ENCODE measurements at regions not wholly inside any gene's neighbourhood (a gene's known extent, or its start where the extent isn't known, plus 50 kb on each side); places are given as distances from the start of the nearest gene placed in this dataset.
"Not testable (repeated sequence)": the region's sequence is repeated elsewhere in the genome, so short reads cannot be mapped to it uniquely, and the experiment has no call there.

DNA sequence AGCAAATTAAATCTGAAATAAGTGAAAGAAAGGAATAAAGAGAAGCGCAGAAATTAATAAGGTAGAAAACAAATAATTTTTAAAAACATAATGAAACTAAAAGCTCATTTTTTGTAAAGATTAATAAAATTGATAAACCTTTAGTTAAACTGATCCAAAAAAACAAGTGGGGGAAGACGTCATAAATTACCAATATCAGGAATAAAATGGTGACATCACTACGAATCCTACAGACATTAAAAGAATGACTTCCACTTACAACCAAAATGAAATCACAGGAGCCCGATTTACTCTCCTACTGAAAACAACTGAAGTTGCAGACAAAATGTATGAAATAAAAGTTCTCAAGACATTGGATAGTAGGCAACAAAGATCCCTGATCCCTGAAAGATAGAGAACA is 68.1 kb upstream of the IFFO2 start:
- DNase-seq (ENCODE audit: low spot score) (no peak), FAIRE-seq (no peak)

DNA sequence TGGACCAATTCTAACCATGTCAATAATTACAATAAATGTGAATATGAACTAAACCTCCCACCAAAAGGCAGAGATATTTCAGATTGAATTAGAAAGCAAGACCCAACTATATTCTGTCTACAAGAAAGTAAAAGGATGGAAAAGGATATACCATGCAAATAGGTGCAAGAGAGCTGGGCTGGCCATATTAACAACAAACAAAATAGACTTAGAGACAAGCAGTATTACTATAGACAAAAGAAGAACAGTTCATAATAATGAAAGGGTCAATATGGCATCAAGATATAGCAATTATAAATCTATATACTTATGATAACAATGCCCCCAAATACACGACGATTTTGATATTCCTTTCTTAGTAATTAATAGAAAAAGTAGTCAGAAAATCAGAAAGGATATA is 67.3 kb upstream of the IFFO2 start:
- DNase-seq (ENCODE audit: low spot score) (no peak), FAIRE-seq (no peak)

- FAIRE-seq, result no peak
- DNase-seq (ENCODE audit: low spot score), result no peak
Observed at GRCh38 chr1:19021845-19022244, 65.4 kb upstream of the IFFO2 start.

- DNase-seq (ENCODE audit: low spot score); FAIRE-seq: not testable (repeated sequence)
Observed at GRCh38 chr1:19019288-19019687, 62.8 kb upstream of the IFFO2 start.

GRCh38 chr1:19015476-19015875 is 59.0 kb upstream of the IFFO2 start:
- DNase-seq (ENCODE audit: low spot score) (no peak), FAIRE-seq (no peak)

DNA sequence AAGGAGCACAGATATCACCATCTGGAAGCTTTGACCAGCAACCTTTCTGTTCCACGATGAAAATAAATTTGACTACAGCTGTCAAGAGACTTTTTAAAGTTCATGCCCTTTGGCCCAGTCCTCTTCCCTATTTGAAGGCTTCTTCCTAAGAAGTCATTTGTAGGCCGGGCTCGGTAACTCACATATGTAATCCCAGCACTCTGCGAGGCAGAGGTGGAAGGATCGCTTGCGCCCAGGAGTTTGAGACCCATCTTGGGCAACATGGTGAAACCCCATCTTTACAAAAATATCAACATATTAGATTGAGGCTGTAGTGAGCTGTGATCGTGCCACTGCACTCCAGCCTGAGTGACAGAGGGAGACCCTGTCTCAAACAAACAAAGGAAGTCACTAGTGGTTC is 58.3 kb upstream of the IFFO2 start:
- FAIRE-seq (no peak), DNase-seq (ENCODE audit: low spot score) (no peak)

GRCh38 chr1:19013826-19014548 is 57.5 kb upstream of the IFFO2 start:
- DNase-seq (ENCODE audit: low spot score) (no peak), FAIRE-seq (no peak)

DNA sequence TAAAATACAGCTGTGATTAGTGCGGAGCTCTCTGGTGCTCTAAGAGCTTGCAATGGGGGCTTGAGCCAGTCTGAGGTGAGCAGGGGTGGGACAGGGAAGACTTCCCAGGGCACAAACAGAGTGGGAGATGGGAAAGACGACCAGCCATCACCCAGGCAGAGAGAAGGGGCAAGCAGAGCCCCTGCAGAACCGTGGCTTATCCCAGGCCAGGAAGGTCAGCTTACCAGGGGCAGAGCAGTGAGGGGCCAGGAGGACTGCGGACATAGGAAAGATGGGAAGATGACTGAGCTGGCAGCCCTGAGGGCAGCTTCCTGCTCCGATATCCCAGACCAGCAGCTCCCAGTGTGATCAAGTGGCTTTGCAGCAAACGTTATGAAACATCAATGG is 55.4 kb upstream of the IFFO2 start:
- FAIRE-seq (no peak), DNase-seq (ENCODE audit: low spot score) (no peak)

DNA sequence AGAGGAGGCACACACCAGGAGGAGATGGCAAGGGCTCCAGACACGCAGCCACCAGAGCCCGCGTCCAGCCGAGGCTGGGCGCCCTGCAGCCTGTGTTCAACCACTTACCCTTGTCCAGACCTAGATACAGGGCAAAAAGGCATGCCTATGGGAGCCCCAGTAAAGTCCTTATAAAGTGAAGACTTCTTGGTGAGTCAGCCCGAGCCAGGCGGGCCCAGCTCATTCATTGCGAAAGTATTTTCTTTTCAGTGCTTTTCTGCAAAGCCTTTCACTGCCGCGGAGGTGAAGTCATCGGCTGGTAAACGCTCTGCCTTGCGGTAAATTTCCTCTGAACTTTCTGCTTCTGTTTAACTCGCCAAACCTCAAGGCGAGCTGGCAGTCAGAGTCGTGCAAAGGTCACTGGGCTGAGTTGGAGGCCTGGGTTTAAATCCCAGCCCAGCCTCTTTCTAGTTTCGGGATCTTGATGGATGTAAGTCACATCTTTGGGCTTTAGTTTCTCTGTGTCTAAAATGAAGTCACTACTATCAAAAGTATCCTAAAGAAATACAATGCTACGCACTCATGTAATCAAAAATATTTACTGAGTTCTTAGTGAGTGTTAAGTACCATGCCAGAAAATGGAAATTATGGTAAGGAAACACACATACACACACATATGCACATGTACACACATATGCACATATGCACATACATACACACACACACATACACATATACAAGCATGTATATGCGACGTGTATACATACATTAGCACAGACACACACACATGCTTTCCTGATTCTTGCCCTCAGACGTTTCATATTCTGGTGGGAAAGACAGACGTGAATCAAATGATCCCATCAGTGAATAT is 54.7 kb upstream of the IFFO2 start:
- DNase-seq (ENCODE audit: low spot score) (peak; percentile 87), FAIRE-seq (peak; percentile 55)

GRCh38 chr1:19010503-19010902 is 54.0 kb upstream of the IFFO2 start:
- FAIRE-seq, result no peak
- DNase-seq (ENCODE audit: low spot score), result no peak

- FAIRE-seq (peak; percentile 89), DNase-seq (ENCODE audit: low spot score) (peak; percentile 92)
Observed at GRCh38 chr1:19009882-19010321, 53.4 kb upstream of the IFFO2 start.

DNA sequence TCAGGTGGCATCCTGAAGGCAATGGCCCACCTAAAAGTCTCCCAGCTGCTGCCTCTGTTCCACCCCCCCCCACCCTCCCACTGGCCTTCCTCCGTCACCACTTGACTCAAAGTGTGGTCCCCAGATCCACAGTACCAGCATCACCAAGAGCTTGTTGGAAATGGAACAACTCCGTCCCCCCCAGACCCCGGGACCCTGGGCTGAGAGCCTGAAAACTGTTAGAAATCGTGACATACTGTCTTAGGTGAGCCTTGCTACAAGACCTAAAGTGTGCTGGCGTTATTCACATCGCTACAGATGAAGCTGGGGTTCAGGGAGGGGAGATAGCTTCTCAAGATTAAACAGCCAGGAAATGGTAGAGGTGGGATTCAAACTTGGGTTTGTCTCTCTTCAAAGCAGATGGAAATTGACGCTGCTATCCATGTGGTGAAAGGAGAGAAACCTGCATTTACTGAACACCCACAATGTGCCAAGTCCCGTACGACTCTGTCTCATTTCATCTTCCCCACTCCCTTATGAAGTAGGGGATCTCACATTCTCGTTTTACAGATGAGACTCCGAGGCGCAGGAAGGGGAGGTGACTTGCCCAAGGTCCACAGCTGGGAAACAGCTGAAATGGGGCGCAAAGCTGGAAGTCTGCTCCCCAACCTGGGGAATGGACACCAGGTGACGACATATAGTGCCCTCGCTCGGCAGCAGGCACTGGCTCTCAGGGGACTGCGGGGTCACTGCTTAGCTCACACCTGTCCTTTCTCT is 52.8 kb upstream of the IFFO2 start:
- DNase-seq (ENCODE audit: low spot score), result no peak
- FAIRE-seq, result peak; percentile 50

DNA sequence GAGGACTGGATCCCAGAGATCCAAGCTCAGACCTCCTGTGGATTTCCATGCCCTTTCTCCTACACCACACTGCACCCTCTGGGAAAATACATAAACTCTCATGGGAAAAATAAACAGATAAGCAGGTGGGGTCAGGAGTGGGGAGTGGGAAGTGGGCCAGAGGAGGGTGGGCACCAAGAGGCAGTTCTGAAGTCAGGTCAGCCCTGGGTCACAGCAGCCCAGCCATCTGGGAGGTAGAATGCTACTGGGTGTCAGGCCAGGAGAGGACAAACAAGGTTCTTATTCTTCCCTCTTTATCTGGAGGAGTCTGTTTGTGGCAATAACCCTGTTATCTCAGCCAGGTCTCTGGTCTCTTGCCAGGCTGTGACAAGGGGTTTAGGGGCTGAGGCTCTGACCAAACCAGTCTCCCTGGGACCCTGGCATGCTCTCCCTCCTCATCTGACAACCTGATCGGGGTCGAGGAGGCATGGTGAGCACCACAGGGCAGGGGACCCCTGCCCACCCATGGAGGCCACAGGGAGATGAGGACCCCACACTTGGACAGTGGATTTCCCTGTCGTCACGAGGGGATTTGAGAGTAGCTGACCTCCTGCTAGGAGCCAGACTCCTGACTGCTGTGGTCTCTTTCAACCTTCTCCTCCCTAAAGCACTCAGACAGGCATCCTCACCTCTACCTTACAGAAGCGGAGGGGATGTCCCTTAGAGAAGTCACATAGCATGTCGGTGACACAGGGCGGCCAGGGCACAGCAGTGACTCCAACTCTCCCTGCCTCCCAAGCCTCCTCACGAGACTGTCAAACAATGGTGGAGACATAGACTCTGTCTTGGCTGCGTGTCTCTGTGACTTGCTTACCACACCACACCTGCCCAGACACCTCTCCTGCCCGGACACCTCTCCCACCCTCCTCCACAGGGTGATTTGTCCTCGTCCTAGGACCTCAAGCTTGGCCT is 51.3 kb upstream of the IFFO2 start:
- FAIRE-seq (no peak), DNase-seq (ENCODE audit: low spot score) (no peak)

- FAIRE-seq, result no peak
- DNase-seq (ENCODE audit: low spot score), result no peak
Observed at GRCh38 chr1:19006837-19007271, 50.4 kb upstream of the IFFO2 start.

Measured in urothelium cell line (cell line).